LNCAP (cell line): ENCODE measurements at regions not wholly inside any gene's neighbourhood (a gene's known extent, or its start where the extent isn't known, plus 50 kb on each side); places are given as distances from the start of the nearest gene placed in this dataset.

Experiments used
- CTCF ChIP-seq: fragments of 450-650 bp; IDR thresholded peaks from 2 replicates; pipeline ENCODE4 v1.5.1; 2017; ENCODE audit warnings: mild to moderate bottlenecking

- no peak for TF ChIP-seq CTCF
These were observed 57.8 kb upstream of the ANKRD30A start for GRCh38 chr10:37067576-37067975.

GRCh38 chr10:37057261-37057660, 68.1 kb upstream of the ANKRD30A start:
- TF ChIP-seq CTCF = no peak

- TF ChIP-seq CTCF = no peak
These were observed 71.9 kb upstream of the ANKRD30A start for GRCh38 chr10:37053476-37053875.

- no peak for TF ChIP-seq CTCF
These were observed 89.5 kb upstream of the ANKRD30A start for GRCh38 chr10:37035853-37036252.

- TF ChIP-seq CTCF = no peak
These were observed 109.9 kb upstream of the ANKRD30A start for GRCh38 chr10:37015498-37015897.

- TF ChIP-seq CTCF = no peak
These were observed 114.7 kb upstream of the ANKRD30A start for GRCh38 chr10:37010741-37011140.

GRCh38 chr10:37003126-37003525, 122.3 kb upstream of the ANKRD30A start:
- TF ChIP-seq CTCF = no peak

- TF ChIP-seq CTCF = no peak
These were observed 130.5 kb upstream of the ANKRD30A start for GRCh38 chr10:36994886-36995285.
